ENCODE measurements at regions not wholly inside any gene's neighbourhood (a gene's known extent, or its start where the extent isn't known, plus 50 kb on each side); places are given as distances from the start of the nearest gene placed in this dataset.

GRCh38 chr5:63131626-63132285 lies 553.1 kb downstream of the LRRC70 start:
- TF ChIP-seq POLR2A (IDR thresholded peaks at IDR 0.05; ENCODE audit: low read length) (no peak), GATA1 (IDR thresholded peaks at IDR 0.05; ENCODE audit: low read depth, low read length) (no peak)
